DLD1 (cell line): ENCODE measurements at regions not wholly inside any gene's neighbourhood (a gene's known extent, or its start where the extent isn't known, plus 50 kb on each side); places are given as distances from the start of the nearest gene placed in this dataset.

Experiments used
- in situ Hi-C: cut with HindIII; loops from 2 replicates; pipeline ENCODE4 v1.10.0; 2017; ENCODE audit warnings: low sequenced_read_pairs

GRCh38 chr6:134680433-134680832 lies 269.5 kb downstream of the ALDH8A1 start:
- in situ Hi-C loops = no loop called here

GRCh38 chr6:134680021-134680420 lies 269.9 kb downstream of the ALDH8A1 start:
- in situ Hi-C loops = no loop called here

DNA sequence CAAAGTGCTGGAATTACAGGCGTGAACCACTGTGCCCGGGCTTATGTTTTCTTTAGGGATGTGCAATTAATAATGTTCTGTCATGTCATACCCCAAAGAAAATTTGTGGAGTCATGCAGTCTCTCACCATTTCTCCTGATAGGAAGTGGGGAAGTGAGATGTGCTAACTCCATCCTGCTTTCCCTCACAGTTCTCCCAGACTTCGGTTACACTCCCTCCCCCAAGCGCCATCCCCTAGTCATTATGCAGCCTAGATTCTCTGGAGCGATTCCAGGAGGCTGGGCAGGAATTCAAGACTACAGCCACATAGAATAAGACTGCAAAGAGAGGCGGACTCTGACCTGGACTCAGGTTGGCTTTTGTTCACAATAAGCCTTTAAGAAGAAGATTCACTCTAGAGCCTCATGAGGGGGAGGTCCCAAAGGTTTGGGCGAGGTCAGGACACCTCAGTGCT lies 271.4 kb downstream of the ALDH8A1 start:
- in situ Hi-C loops = no loop called here

DNA sequence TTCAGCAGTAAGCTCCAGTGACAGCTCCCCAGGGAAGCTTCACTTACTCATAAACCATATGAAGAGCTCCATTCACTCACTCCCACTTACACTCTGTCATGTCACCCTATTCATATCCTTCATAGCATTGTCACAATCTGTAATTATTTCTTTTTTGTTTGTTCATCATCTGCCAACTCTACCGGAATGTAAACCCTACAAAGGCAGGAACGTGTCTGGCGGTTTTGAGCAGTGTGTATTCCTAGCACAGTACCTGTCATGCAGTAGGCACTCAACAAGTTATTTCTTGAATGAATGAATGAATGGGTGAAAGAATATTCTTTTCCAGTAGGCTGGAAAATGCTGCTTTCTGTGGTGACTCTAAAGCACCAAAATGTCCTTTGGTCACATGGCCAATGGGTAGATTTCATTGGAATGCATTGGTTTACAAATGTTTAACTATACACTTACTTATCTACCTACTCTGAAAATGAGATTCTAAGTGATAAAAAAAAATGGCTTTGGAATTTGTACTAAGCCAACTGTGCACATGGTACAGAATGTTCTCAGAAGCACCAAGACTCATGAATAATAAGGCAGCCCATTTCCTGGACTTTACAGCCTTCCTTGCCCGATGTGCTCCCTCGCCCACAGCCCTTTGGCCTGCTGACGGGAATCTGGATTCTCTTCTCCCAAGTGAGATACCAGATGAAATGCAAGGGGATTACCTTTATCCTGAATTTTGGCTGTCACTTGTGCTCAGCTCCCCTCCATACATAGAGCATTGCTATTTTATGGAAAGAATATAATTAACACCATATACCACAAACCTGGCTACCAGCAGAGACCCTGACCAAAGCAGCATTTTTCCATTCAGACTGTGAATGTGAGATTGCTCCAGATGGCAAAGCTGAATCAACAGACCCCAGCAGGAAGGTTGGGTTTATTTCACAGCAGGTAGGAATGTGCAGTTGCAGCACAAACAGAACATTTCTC lies 273.3 kb downstream of the ALDH8A1 start:
- in situ Hi-C loops = no loop called here

GRCh38 chr6:134675110-134676054 lies 274.5 kb downstream of the ALDH8A1 start:
- in situ Hi-C loops = no loop called here

- in situ Hi-C loops = no loop called here
Measured at GRCh38 chr6:134674562-134674961, 275.3 kb downstream of the ALDH8A1 start.

GRCh38 chr6:134669485-134669884 lies 280.4 kb downstream of the ALDH8A1 start:
- in situ Hi-C loops = loop anchor here (10.0 kb wide), 1 partner anchor 155 kb away; no protein-coding TSS in a partner anchor

- in situ Hi-C loops = loop anchor here (10.0 kb wide), 1 partner anchor 158 kb away; no protein-coding TSS in a partner anchor
Measured at GRCh38 chr6:134667111-134667510, 282.8 kb downstream of the ALDH8A1 start.

DNA sequence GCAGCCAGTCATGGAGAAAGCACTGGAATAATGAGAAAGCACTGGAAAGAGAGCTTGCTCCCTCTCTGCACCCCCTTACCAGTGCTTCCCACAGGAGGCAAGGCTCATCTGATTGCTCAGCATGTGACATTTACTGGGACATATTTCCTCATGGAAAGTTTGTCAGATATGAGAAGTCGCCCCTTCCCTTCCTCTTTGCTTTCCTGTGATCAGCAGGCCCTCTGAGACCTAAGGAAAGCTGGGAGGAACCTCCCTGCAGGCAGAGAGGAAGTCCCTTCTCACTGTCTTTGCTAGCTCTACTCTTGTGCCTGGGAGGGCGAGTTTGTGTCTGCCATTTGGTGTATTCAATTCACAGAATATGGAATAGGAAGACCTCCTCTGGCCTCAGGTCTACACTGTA lies 283.8 kb downstream of the ALDH8A1 start:
- in situ Hi-C loops = loop anchor here (10.0 kb wide), 1 partner anchor 159 kb away; no protein-coding TSS in a partner anchor

DNA sequence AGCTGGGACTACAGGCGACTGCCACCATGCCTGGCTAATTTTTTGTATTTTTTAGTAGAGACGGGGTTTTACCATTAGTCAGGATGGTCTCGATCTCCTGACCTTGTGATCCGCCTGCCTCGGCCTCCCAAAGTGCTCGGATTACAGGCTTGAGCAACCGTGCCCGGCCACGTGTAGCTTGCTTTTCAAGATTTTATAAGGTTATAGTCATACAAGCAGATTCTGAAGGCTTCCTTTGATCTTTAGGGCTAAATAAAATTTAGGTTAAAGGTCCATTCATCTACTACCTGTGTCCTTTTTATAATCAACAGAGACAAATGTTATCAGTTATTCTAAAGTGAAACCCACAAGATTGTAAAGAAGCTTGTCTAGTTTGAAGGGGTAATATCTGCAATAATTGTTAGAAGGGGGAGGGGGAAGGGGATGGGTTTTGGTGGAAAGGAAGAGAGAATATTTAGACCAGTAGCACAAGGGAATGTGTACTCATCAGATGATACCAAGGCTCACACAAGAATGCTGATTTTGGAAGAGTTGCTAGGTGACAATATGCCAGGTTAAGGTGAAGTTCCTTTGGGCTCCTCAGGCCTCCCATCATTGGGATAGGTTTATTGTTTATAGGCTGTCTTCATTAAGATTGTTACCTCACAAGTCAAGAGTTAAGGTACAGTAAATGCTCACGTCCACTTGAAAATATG lies 284.7 kb downstream of the ALDH8A1 start:
- in situ Hi-C loops = loop anchor here (10.0 kb wide), 1 partner anchor 160 kb away; no protein-coding TSS in a partner anchor

- in situ Hi-C loops = loop anchor here (10.0 kb wide), 1 partner anchor 161 kb away; no protein-coding TSS in a partner anchor
Measured at GRCh38 chr6:134663800-134664535, 285.9 kb downstream of the ALDH8A1 start.

DNA sequence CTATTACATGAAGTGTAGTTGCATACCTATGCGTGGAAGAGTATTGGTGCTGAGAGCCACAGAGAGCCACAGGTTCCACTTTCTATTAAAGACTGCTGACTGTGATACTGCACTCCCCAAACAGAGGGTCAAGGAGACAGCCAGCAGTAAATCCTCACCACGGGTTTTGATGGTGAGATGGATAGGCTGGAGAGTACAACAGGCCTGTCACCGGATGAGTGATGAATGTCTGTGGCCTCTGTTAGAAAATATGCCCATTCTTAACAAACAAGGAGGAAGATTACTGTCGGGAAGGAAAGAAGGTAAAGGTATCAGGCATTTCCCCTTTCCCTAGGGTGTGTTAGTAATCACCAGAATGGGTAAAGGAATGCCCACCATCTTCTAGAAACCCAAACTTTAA lies 286.5 kb downstream of the ALDH8A1 start:
- in situ Hi-C loops = loop anchor here (10.0 kb wide), 1 partner anchor 161 kb away; no protein-coding TSS in a partner anchor

- in situ Hi-C loops = loop anchor here (10.0 kb wide), 1 partner anchor 163 kb away; no protein-coding TSS in a partner anchor
Measured at GRCh38 chr6:134662077-134662700, 287.7 kb downstream of the ALDH8A1 start.

- in situ Hi-C loops = loop anchor here (10.0 kb wide), 1 partner anchor 165 kb away; no protein-coding TSS in a partner anchor
Measured at GRCh38 chr6:134659885-134660284, 290.0 kb downstream of the ALDH8A1 start.

DNA sequence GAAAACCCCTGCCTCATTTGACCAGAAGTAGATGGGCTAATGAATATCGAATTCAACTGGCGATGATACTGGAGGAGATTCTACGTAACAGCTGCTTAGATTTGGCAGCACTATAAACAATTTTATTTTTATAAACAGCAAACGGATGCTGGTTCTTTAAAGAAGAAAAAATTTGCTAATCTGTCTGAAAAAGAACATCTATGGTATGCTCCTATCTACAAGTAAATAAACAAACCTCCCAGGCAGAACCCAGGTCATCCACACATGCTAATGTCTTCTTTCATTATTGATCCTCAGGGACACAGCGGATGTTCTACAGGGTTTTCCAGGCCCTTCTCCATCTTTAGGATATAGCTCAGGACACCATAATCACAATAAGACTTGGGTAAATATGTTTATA lies 291.3 kb downstream of the ALDH8A1 start:
- in situ Hi-C loops = no loop called here

- in situ Hi-C loops = no loop called here
Measured at GRCh38 chr6:134657751-134658527, 292.0 kb downstream of the ALDH8A1 start.

DNA sequence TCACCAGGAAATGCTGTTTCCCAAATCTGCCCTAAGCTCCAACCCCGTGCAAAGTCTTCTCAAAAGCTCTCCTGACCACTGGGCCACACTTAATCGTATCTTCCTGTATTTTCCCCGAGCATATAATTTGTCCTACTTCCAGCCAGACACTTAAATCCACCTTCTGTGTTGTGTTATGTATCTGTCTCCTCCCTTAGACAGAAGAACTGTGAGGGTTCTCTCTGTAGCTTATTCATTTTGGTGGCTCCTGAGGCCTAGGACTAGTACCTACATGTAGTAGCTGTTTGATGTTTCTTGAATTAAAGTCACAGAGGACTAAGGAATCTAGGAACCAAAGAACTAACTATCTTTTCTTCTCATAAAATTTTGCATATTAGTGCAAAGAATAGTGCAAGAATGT lies 292.6 kb downstream of the ALDH8A1 start:
- in situ Hi-C loops = no loop called here

- in situ Hi-C loops = no loop called here
Measured at GRCh38 chr6:134654751-134655150, 295.1 kb downstream of the ALDH8A1 start.
